Lower lobe of right lung (tissue), 2 donors: ENCODE measurements at regions not wholly inside any gene's neighbourhood (a gene's known extent, or its start where the extent isn't known, plus 50 kb on each side); places are given as distances from the start of the nearest gene placed in this dataset.

Experiments
- ATAC-seq, 2 donors: fragments of 200-7000 bp; cut with Tn5 transposase; one replicate each; pipeline ENCODE4 v1.9.1; 2020 to 2022; ENCODE audit warnings: mild to moderate bottlenecking in 2 of 2, moderate library complexity in 2 of 2
- DNase-seq: peaks from one replicate; pipeline ENCODE4 v3.0.0-alpha.2; 2020
- H3K27ac ChIP-seq: fragments of 200-600 bp; one replicate; pipeline ENCODE4 v1.8.0; 2022
- H3K27me3 ChIP-seq: fragments of 200-600 bp; one replicate; pipeline ENCODE4 v1.8.0; 2022; ENCODE audit warnings: low read depth
- H3K36me3 ChIP-seq: fragments of 200-600 bp; one replicate; pipeline ENCODE4 v1.8.0; 2022; ENCODE audit warnings: mild to moderate bottlenecking
- H3K4me1 ChIP-seq: fragments of 200-600 bp; one replicate; pipeline ENCODE4 v1.8.0; 2022
- H3K4me3 ChIP-seq: fragments of 200-600 bp; one replicate; pipeline ENCODE4 v1.8.0; 2022; ENCODE audit warnings: mild to moderate bottlenecking
- H3K9me3 ChIP-seq: fragments of 200-600 bp; one replicate; pipeline ENCODE4 v1.8.0; 2022
- CTCF ChIP-seq: fragments of 200-600 bp; IDR thresholded peaks from one replicate; pipeline ENCODE4 v1.8.0; 2022; ENCODE audit warnings: antibody characterized with exemption, mild to moderate bottlenecking
- intact Hi-C: fragments of 100-400 bp; cut with DNase I; formaldehyde crosslinking; loops from one replicate; pipeline ENCODE4 v1.11.0; 2022
- donor health status: DM: no; HTN: yes; CAD: no; lungs with severe emphysema.

- Histone ChIP-seq H3K4me1 (no peaks in the 10 kb centered on the region), H3K36me3 (no peaks in the 10 kb centered on the region), H3K27me3 (no peaks in the 10 kb centered on the region), H3K27ac (no peak overlapping the region), H3K9me3 (no peaks in the 10 kb centered on the region), H3K4me3 (no peak overlapping the region)
- no peak for TF ChIP-seq CTCF
- intact Hi-C loops, result no loop called here
- no peak for DNase-seq
- ATAC-seq, result no peak
Observed at GRCh38 chr1:188931506-188931905, 1546.2 kb downstream of the BRINP3 start.

GRCh38 chr1:188937965-188938551 is 1539.6 kb downstream of the BRINP3 start:
- H3K27me3 ChIP-seq, result no peaks in the 10 kb centered on the region
- H3K27ac ChIP-seq, result no peak overlapping the region
- ATAC-seq (peak in 1 of 2 donors; percentile 73), DNase-seq (no peak)
- no peak overlapping the region for H3K4me3 ChIP-seq
- H3K4me1 ChIP-seq, result no peaks in the 10 kb centered on the region
- intact Hi-C loops, result no loop called here
- no peaks in the 10 kb centered on the region for H3K36me3 ChIP-seq
- no peaks in the 10 kb centered on the region for H3K9me3 ChIP-seq
- TF ChIP-seq CTCF, result peak; percentile 11

- no peak overlapping the region for H3K4me3 ChIP-seq
- no peak overlapping the region for H3K27ac ChIP-seq
- TF ChIP-seq CTCF, result no peak
- no peaks in the 10 kb centered on the region for H3K9me3 ChIP-seq
- DNase-seq (no peak), ATAC-seq (no peak)
- intact Hi-C loops, result no loop called here
- no peaks in the 10 kb centered on the region for H3K27me3 ChIP-seq
- no peaks in the 10 kb centered on the region for H3K36me3 ChIP-seq
- no peaks in the 10 kb centered on the region for H3K4me1 ChIP-seq
Observed at GRCh38 chr1:188941986-188942385, 1535.7 kb downstream of the BRINP3 start.

- H3K4me1 ChIP-seq, result no peaks in the 10 kb centered on the region
- no peaks in the 10 kb centered on the region for H3K27me3 ChIP-seq
- ATAC-seq, result no peak
- no peak overlapping the region for H3K4me3 ChIP-seq
- no peaks in the 10 kb centered on the region for H3K9me3 ChIP-seq
- no peak for DNase-seq
- no peaks in the 10 kb centered on the region for H3K36me3 ChIP-seq
- no peak overlapping the region for H3K27ac ChIP-seq
- intact Hi-C loops, result no loop called here
- no peak for TF ChIP-seq CTCF
Observed at GRCh38 chr1:188949701-188950100, 1528.0 kb downstream of the BRINP3 start.

GRCh38 chr1:188958461-188959115 is 1519.1 kb downstream of the BRINP3 start:
- no peak for DNase-seq
- H3K36me3 ChIP-seq, result no peaks in the 10 kb centered on the region
- no peak overlapping the region for H3K4me3 ChIP-seq
- intact Hi-C loops, result no loop called here
- no peaks in the 10 kb centered on the region for H3K27me3 ChIP-seq
- TF ChIP-seq CTCF, result no peak
- peaks cover 4% of the 10 kb centered on the region for H3K9me3 ChIP-seq
- no peak overlapping the region for H3K27ac ChIP-seq
- ATAC-seq, result no peak
- H3K4me1 ChIP-seq, result no peaks in the 10 kb centered on the region
